HG03354 (cell line): ENCODE measurements at regions not wholly inside any gene's neighbourhood (a gene's known extent, or its start where the extent isn't known, plus 50 kb on each side); places are given as distances from the start of the nearest gene placed in this dataset.

ENCODE experiments used
- ATAC-seq: cut with Tn5 transposase; IDR thresholded peaks from one replicate; pipeline ENCODE4 v1.9.1; 2021; ENCODE audit warnings: mild to moderate bottlenecking; ENCODE audit not compliant: unreplicated experiment, poor library complexity, severe bottlenecking

GRCh38 chr6:21451546-21452013 lies 142.0 kb upstream of the SOX4 start:
- ATAC-seq = no peak

- ATAC-seq = no peak
These were observed 139.3 kb upstream of the SOX4 start for GRCh38 chr6:21454262-21454661.

GRCh38 chr6:21455071-21455470 lies 138.5 kb upstream of the SOX4 start:
- no peak for ATAC-seq

- ATAC-seq = no peak
These were observed 135.9 kb upstream of the SOX4 start for GRCh38 chr6:21457647-21458046.

DNA sequence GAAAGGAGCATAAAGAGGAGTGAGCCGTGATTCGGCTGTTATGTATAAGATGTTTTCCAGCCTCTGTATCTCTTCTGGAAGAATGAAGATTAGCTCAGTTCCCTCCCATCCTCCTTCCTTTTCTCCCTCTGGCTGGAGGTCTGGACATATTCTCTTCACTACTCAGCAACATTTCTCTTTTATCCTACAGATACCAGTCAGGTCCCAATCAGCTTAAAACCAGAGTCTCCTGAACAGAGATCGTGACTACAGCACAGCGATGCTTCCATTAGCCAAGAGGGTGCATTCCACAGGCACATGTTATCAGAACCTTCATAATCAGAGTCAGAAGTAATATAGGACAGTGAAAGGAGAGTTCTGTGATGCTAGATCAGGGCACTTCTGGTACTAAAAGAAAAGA lies 133.9 kb upstream of the SOX4 start:
- ATAC-seq = no peak

DNA sequence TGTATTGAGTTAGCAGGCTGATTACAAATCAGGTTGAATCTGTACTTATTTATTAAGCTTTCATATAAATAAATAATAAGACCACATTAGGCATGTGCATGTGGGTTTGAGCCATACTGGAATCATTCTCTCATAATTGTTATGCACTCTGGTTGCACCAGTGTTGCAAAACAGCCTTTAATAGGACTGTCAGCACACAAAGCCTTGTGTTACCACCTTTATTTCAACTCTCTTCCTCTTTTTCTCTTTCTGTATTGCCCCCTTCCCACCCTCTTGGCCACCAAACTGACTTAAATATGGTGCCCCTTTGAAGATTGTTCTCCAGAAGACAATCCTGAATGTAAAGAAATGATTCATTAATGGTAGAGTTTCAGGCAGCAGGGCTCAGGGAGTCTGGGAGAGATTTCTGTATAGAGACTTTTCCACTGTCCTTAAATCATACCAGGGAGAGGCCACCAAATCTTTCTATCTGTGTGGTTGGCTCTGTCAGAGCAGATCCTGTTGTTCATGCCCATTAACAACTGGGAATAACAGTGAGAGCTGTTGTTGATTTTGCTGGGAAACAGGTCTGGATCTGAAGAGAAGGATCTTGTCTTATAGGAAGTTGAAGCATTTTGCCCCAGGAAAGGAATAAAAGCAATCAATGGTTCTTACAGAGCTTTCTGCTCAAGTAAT lies 131.6 kb upstream of the SOX4 start:
- no peak for ATAC-seq

DNA sequence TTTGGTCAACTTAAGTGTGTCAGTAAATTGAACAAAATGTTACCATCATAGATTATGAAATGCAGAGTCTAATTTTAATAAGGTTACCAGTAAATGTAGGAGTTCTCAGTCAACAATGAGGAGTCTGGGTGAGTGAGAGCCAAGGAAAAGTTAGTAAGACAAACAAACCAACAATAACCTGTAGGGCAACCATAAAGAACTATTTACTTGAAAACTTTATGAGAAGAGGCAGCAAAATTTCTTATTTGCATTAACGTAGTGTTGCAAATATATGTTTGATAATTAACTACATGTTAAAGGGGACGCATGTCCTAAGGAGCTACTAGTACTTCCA lies 131.1 kb upstream of the SOX4 start:
- no peak for ATAC-seq

GRCh38 chr6:21467091-21467490 lies 126.5 kb upstream of the SOX4 start:
- no peak for ATAC-seq

DNA sequence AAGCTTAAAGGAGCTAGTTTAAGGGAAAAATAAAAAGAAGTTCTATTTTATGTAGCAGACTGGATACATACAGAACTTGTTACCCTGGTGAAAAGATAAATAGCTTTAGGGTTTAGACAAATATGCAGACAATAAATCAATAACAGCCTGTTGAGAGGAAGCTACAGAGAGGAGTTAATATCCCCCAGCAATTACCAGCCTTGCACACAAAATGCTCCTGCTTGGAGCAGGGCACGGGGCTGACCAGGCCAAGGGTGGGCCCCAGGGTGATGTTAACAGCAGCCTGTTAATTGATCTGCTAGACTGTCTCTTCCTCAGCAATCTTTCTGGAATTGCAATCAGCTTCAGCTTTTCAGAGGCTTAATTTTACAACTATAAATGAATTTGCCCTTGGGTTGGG lies 125.1 kb upstream of the SOX4 start:
- no peak for ATAC-seq

DNA sequence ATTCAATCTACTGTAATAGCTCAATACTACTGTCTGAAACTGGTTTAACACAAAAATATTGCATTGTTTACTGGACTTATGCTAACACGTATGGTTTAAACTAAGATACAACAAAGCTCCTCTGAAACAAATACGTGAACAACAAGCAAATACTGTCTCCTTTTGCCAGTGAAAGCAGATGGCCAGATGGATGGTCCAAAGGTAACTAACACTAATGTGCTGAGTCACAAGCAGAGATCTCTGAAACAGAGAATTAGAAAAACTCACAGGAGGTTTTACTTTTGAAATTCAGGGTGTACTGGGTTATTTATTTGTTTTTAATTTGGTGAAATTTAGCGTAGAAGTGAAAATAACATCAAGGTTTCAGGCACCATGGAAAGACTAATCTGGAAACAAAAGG lies 124.3 kb upstream of the SOX4 start:
- no peak for ATAC-seq

- ATAC-seq = no peak
These were observed 117.4 kb upstream of the SOX4 start for GRCh38 chr6:21476112-21476511.

DNA sequence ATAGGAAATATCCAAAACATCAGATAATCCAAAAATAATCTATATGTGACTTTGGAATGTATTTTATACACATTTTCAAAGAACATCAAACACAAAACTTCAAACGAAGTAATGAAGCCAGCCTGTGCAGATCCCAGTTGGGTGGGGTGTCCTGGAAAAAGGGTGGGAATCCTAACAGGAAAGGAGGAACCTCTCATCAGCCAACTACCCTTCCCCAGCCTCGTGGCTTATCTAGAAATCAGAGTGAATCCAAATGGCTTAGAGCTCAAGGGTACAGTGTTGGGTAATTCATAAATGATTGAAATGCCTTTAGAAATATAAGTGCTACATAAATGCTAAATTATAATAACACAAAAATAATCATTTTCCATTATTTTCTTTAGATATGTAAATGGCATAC lies 115.1 kb upstream of the SOX4 start:
- no peak for ATAC-seq

- ATAC-seq = no peak
These were observed 114.5 kb upstream of the SOX4 start for GRCh38 chr6:21478883-21479539.

DNA sequence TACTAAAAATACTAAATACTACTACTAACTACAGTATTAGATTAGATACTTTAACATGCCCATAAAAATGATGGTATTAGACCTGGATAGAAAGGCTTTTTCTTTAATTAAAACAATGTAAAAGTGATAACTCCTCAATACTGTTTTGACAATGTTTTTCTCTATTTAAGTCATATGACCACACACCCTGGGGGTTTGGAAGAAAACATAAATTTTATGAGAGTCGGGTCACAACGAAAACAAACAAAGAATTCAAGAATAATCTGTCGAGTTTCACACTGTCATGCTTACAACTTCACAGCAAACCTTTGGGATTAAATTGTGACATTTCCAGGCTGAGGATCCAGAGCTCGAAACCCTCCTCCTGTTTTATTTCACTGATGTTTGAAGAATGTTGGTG lies 107.4 kb upstream of the SOX4 start:
- no peak for ATAC-seq

DNA sequence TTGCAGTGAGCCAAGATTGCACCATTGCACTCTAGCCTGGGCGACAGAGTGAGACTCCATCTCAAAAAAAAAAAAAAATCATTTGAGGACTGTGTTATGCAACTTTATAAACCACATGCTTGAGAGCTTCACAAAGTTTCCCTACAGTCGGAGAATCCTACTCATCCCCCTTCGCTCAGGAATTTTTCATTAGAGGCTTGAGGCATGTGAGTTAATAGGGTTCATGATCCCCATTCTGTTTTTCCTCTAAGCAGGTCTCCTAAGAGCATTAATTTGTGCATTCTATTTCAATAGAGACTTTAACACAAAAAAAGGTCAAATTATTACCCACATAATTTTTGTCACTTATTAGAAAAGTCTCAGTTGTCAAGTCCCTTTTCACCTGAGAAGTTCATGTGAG lies 103.7 kb upstream of the SOX4 start:
- no peak for ATAC-seq

DNA sequence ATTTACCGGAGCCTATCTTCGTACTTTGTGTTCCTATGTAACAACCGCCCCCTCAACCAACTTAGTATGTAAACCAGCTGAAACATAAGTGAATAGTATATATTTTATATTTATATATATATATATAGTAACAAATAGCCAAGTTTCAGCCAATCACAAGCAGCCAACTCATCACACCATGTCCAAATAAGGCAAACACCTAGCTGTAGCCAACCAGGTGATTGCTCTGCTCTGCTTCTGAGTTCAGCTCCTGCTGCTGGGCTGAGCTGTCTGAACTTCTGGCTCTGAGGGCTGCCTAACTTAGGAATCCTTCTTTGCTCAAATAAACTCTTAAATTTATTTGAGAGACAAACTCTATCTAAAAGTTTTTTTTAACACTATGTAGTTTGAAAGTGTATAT lies 101.6 kb upstream of the SOX4 start:
- no peak for ATAC-seq

GRCh38 chr6:21494505-21494904 lies 99.0 kb upstream of the SOX4 start:
- no peak for ATAC-seq

DNA sequence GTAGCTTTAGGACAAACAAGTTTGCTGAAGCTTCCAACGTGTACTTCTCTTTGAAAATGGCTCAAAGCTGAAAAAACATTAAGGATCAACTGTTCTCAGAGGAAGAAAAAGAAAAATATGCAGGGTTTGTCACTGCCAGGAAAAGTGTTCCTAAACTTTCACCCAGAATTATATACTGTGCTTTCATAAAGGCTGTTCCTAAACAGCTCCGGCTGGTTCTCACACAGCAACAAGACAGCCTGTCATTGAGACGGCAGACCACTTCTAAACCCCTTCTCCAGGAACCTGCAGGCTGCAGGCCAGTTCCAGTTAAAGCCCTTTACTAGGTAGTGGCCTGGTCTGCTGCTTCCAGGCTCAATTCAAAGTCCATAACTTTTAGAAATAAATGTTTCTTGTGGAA lies 97.4 kb upstream of the SOX4 start:
- ATAC-seq = no peak

GRCh38 chr6:21496706-21497105 lies 96.8 kb upstream of the SOX4 start:
- ATAC-seq = no peak

DNA sequence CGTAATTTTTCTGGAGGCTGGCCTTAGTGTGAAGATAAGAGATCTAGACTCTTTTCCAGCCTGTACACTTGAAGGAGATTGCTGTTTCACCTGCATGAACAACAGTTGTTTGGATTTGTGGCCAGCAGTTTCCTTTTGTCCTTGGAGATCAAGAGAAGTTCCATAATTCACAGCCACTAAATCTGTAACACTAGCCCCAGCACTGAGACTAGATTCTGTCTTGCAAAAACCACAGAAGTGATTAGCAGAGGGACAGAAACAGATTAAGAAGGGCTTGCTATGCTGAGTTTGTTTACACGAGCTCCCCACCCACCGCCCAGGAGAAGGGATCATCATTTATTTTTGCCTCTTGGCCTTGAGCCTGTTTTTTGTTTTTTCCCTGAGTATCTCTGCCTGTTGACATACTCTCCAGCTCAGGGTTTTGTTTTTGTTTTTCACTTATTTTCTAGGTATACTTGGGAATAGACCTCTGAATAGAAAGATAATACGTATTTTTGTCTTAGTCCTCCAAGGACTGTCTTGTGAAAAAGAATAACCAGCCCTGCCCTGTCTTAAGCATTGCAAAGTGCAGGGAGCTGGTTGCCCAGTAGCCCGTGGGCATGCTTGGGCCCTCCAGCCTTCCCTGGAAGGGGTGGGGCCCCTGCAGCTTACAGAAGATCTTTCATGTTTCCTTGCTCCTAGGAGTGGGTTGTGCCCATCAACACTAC lies 93.1 kb upstream of the SOX4 start:
- no peak for ATAC-seq

DNA sequence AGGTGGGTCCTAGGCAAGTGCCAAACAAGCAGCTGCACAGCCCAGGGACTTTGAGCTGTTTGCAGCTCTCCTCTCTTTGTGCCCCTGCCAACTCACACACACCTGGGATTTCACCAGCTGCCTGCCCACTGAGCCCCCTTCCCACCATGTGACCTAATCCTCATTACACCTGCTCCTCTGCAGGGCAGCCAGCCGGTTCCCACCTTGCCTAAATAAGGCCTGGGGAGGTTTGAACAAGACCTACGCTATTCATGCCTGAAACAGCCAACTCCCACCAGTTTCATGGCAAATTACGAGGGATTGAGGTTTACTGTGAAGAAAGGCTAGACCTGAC lies 92.6 kb upstream of the SOX4 start:
- no peak for ATAC-seq
